ENCODE measurements at regions not wholly inside any gene's neighbourhood (a gene's known extent, or its start where the extent isn't known, plus 50 kb on each side); places are given as distances from the start of the nearest gene placed in this dataset.

DNA sequence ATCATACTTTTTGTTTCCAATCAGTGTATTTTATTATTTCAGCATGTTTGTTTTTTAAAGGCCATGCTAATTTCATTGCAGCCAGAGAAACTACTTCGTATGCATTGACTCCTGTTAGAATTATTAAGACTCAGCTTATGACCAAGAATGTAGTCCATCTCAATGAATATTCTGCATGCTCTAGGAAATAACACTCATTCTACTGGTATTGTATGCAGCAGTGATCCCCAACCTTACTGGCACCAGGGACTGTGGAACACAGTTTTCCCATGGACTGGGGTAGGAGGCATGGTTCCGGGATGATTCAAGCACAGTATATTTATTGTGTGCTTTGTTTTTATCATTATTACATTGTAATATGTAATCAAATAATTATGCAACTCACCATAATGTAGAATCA lies 356.9 kb downstream of the DSEL start:
- no peak for DNase-seq (ENCODE audit: low read depth in 1 of 2, low spot score in 1 of 2)
- Histone ChIP-seq H3K27me3 (ENCODE audit: insufficient read depth, poor library complexity, severe bottlenecking) (no peaks in the 10 kb centered on the region), H3K27ac (replicated peaks) (no peak overlapping the region), H3K4me3 (replicated peaks; ENCODE audit: insufficient read depth, low read length) (no peak overlapping the region)
- TF ChIP-seq GABPA (IDR thresholded peaks at IDR 0.05; ENCODE audit: low read depth) (no peak), SPI1 (IDR thresholded peaks at IDR 0.05; ENCODE audit: borderline replicate concordance, low read depth) (no peak), POLR2AphosphoS5 (IDR thresholded peaks at IDR 0.05; ENCODE audit: low read depth) (no peak)
- TF ChIP-seq, protein P1, sequence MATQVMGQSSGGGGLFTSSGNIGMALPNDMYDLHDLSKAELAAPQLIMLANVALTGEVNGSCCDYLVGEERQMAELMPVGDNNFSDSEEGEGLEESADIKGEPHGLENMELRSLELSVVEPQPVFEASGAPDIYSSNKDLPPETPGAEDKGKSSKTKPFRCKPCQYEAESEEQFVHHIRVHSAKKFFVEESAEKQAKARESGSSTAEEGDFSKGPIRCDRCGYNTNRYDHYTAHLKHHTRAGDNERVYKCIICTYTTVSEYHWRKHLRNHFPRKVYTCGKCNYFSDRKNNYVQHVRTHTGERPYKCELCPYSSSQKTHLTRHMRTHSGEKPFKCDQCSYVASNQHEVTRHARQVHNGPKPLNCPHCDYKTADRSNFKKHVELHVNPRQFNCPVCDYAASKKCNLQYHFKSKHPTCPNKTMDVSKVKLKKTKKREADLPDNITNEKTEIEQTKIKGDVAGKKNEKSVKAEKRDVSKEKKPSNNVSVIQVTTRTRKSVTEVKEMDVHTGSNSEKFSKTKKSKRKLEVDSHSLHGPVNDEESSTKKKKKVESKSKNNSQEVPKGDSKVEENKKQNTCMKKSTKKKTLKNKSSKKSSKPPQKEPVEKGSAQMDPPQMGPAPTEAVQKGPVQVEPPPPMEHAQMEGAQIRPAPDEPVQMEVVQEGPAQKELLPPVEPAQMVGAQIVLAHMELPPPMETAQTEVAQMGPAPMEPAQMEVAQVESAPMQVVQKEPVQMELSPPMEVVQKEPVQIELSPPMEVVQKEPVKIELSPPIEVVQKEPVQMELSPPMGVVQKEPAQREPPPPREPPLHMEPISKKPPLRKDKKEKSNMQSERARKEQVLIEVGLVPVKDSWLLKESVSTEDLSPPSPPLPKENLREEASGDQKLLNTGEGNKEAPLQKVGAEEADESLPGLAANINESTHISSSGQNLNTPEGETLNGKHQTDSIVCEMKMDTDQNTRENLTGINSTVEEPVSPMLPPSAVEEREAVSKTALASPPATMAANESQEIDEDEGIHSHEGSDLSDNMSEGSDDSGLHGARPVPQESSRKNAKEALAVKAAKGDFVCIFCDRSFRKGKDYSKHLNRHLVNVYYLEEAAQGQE (IDR thresholded peaks at IDR 0.05; ENCODE audit: insufficient replicate concordance, low read depth), result no peak
- TF ChIP-seq, protein P2, sequence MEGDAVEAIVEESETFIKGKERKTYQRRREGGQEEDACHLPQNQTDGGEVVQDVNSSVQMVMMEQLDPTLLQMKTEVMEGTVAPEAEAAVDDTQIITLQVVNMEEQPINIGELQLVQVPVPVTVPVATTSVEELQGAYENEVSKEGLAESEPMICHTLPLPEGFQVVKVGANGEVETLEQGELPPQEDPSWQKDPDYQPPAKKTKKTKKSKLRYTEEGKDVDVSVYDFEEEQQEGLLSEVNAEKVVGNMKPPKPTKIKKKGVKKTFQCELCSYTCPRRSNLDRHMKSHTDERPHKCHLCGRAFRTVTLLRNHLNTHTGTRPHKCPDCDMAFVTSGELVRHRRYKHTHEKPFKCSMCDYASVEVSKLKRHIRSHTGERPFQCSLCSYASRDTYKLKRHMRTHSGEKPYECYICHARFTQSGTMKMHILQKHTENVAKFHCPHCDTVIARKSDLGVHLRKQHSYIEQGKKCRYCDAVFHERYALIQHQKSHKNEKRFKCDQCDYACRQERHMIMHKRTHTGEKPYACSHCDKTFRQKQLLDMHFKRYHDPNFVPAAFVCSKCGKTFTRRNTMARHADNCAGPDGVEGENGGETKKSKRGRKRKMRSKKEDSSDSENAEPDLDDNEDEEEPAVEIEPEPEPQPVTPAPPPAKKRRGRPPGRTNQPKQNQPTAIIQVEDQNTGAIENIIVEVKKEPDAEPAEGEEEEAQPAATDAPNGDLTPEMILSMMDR (IDR thresholded peaks at IDR 0.05; ENCODE audit: insufficient read depth, low read length), result no peak

DNA sequence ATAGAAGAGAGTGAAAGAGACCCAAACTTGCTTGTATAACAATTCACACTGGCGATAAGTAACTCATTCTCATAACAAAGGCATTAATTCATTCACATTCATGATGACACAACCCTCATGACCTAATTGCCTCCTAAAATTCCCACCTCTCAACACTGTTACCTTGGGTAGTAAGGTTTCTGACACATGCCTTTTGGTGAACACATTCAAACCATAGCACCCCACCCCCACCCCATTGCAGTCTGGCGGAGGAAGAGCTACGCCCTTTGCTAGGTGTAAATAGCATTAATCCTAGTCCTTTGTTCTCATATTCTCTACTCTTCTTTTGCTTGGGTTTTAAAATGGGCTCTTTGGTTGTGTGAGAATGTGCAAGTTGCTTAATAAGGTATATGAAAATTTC lies 361.5 kb downstream of the DSEL start:
- no peak for DNase-seq (ENCODE audit: low read depth in 1 of 2, low spot score in 1 of 2)
- no peaks in the 10 kb centered on the region for H3K27me3 ChIP-seq (ENCODE audit: insufficient read depth, poor library complexity, severe bottlenecking)
- H3K27ac ChIP-seq (replicated peaks), result no peak overlapping the region
- TF ChIP-seq POLR2AphosphoS5 (IDR thresholded peaks at IDR 0.05; ENCODE audit: low read depth) (no peak), SPI1 (IDR thresholded peaks at IDR 0.05; ENCODE audit: borderline replicate concordance, low read depth) (no peak), GABPA (IDR thresholded peaks at IDR 0.05; ENCODE audit: low read depth) (no peak)
- TF ChIP-seq, protein P1 (IDR thresholded peaks at IDR 0.05; ENCODE audit: insufficient replicate concordance, low read depth), result no peak
- TF ChIP-seq, protein P2 (IDR thresholded peaks at IDR 0.05; ENCODE audit: insufficient read depth, low read length), result no peak
- no peak overlapping the region for H3K4me3 ChIP-seq (replicated peaks; ENCODE audit: insufficient read depth, low read length)

- DNase-seq (ENCODE audit: low read depth in 1 of 2, low spot score in 1 of 2), result no peak
- no peak overlapping the region for H3K27ac ChIP-seq (replicated peaks)
- TF ChIP-seq SPI1 (IDR thresholded peaks at IDR 0.05; ENCODE audit: borderline replicate concordance, low read depth) (no peak), POLR2AphosphoS5 (IDR thresholded peaks at IDR 0.05; ENCODE audit: low read depth) (no peak), GABPA (IDR thresholded peaks at IDR 0.05; ENCODE audit: low read depth) (no peak)
- TF ChIP-seq, protein P2 (IDR thresholded peaks at IDR 0.05; ENCODE audit: insufficient read depth, low read length), result no peak
- TF ChIP-seq, protein P1 (IDR thresholded peaks at IDR 0.05; ENCODE audit: insufficient replicate concordance, low read depth), result no peak
- no peak overlapping the region for H3K4me3 ChIP-seq (replicated peaks; ENCODE audit: insufficient read depth, low read length)
- no peaks in the 10 kb centered on the region for H3K27me3 ChIP-seq (ENCODE audit: insufficient read depth, poor library complexity, severe bottlenecking)
These were observed 365.2 kb downstream of the DSEL start for GRCh38 chr18:67151366-67151765.
